ENCODE measurements at regions not wholly inside any gene's neighbourhood (a gene's known extent, or its start where the extent isn't known, plus 50 kb on each side); places are given as distances from the start of the nearest gene placed in this dataset.

DNA sequence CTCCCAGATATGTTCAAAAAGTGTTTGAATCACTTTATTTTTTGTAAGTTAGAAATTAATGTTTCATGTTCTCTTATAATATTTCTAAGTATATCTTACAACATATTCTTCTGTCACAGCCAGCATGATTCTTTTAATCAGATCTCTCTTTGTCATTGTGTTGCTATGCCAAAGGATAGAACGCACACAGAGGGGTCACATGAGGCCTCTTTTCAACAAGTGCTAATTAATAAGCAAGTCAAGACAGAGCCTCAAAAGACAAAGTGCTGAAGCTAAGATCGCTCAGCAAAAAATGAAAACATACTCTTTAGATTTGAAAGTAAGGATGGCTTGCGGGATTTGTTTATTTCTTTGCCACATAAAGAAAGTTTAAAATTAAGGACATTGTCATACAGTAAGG lies 508.8 kb upstream of the PTCHD4 start:
- Histone ChIP-seq H3K4me1 (ENCODE audit: insufficient read depth, low read length) (peaks cover 5% of the 10 kb centered on the region; the same call in 1 of the 2 replicates), H3K4me2 (ENCODE audit: low read length) (no peak overlapping the region), H3K27ac (ENCODE audit: low read length) (no peak overlapping the region), H3K36me3 (ENCODE audit: low read depth, low read length) (no peaks in the 10 kb centered on the region), H4K20me1 (ENCODE audit: low read length) (no peaks in the 10 kb centered on the region), H3K79me2 (ENCODE audit: low read length) (no peaks in the 10 kb centered on the region), H2AFZ (ENCODE audit: low read length) (no peak overlapping the region), H3K4me3 (ENCODE audit: low read length) (no peak overlapping the region), H3F3A (ENCODE audit: low read length, unreplicated experiment) (no peaks in the 10 kb centered on the region), H3K9ac (ENCODE audit: low read length) (no peak overlapping the region), H3K9me3 (ENCODE audit: low read length) (no peaks in the 10 kb centered on the region), H3K9me2 (replicated peaks; ENCODE audit: low read length) (no peaks in the 10 kb centered on the region), H3K27me3 (ENCODE audit: low read length) (no peaks in the 10 kb centered on the region)
- TF ChIP-seq EZH2 (IDR thresholded peaks at IDR 0.05; ENCODE audit: low read length, unreplicated experiment) (no peak), EZH2phosphoT487 (IDR thresholded peaks at IDR 0.05; ENCODE audit: borderline replicate concordance, low read length) (no peak)
- TF ChIP-seq, protein P1, sequence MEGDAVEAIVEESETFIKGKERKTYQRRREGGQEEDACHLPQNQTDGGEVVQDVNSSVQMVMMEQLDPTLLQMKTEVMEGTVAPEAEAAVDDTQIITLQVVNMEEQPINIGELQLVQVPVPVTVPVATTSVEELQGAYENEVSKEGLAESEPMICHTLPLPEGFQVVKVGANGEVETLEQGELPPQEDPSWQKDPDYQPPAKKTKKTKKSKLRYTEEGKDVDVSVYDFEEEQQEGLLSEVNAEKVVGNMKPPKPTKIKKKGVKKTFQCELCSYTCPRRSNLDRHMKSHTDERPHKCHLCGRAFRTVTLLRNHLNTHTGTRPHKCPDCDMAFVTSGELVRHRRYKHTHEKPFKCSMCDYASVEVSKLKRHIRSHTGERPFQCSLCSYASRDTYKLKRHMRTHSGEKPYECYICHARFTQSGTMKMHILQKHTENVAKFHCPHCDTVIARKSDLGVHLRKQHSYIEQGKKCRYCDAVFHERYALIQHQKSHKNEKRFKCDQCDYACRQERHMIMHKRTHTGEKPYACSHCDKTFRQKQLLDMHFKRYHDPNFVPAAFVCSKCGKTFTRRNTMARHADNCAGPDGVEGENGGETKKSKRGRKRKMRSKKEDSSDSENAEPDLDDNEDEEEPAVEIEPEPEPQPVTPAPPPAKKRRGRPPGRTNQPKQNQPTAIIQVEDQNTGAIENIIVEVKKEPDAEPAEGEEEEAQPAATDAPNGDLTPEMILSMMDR (conservative IDR thresholded peaks at IDR 0.05; ENCODE audit: low read depth, low read length), result no peak
- ChIA-PET POLR2A (ENCODE audit: unreplicated experiment) (no interaction called here), CTCF (no interaction called here)
- no peak for DNase-seq
- intact Hi-C loops (cut with micrococcal nuclease), result loop anchor here (10.0 kb wide), 3 partner anchors 135 to 835 kb away; partner anchors contain the start of gene OPN5
- ATAC-seq, result no peak
- no TSS peak for BruUV-seq (replicated peaks)

- peak; percentile 66 for ATAC-seq
- no TSS peak for BruUV-seq (replicated peaks)
- no peaks in the 10 kb centered on the region for H4K20me1 ChIP-seq (ENCODE audit: low read length)
- ChIA-PET POLR2A (ENCODE audit: unreplicated experiment) (interaction anchor here (0.7 kb wide), 1 partner anchor 132 kb away, joined by 13 read pairs; no protein-coding TSS in a partner anchor), CTCF (no interaction called here)
- peak; percentile 56 for DNase-seq
- no peaks in the 10 kb centered on the region for H3F3A ChIP-seq (ENCODE audit: low read length, unreplicated experiment)
- H3K9me2 ChIP-seq (replicated peaks; ENCODE audit: low read length), result no peaks in the 10 kb centered on the region
- H3K27me3 ChIP-seq (ENCODE audit: low read length), result no peaks in the 10 kb centered on the region
- no peaks in the 10 kb centered on the region for H3K9me3 ChIP-seq (ENCODE audit: low read length)
- no peaks in the 10 kb centered on the region for H3K36me3 ChIP-seq (ENCODE audit: low read depth, low read length)
- H3K4me1 ChIP-seq (ENCODE audit: insufficient read depth, low read length), result peaks cover 15% of the 10 kb centered on the region
- H3K9ac ChIP-seq (ENCODE audit: low read length), result no peak overlapping the region
- no peak overlapping the region for H3K4me2 ChIP-seq (ENCODE audit: low read length)
- no peak overlapping the region for H3K27ac ChIP-seq (ENCODE audit: low read length)
- TF ChIP-seq EZH2phosphoT487 (IDR thresholded peaks at IDR 0.05; ENCODE audit: borderline replicate concordance, low read length), result no peak
- TF ChIP-seq, protein P1 (conservative IDR thresholded peaks at IDR 0.05; ENCODE audit: low read depth, low read length), result no peak
- H3K79me2 ChIP-seq (ENCODE audit: low read length), result no peaks in the 10 kb centered on the region
- intact Hi-C loops (cut with micrococcal nuclease), result loop anchor here (10.0 kb wide), 2 partner anchors 140 to 830 kb away; partner anchors contain the start of gene OPN5
- H3K4me3 ChIP-seq (ENCODE audit: low read length), result no peak overlapping the region
- H2AFZ ChIP-seq (ENCODE audit: low read length), result no peak overlapping the region
Measured at GRCh38 chr6:48615041-48615440, 504.0 kb upstream of the PTCHD4 start.

- no TSS peak for BruUV-seq (replicated peaks)
- no peak for TF ChIP-seq EZH2phosphoT487 (IDR thresholded peaks at IDR 0.05; ENCODE audit: borderline replicate concordance, low read length)
- no peak for TF ChIP-seq EZH2 (IDR thresholded peaks at IDR 0.05; ENCODE audit: low read length, unreplicated experiment)
- TF ChIP-seq, protein P1 (conservative IDR thresholded peaks at IDR 0.05; ENCODE audit: low read depth, low read length), result no peak
- POLR2A ChIA-PET (ENCODE audit: unreplicated experiment), result interaction anchor here (0.7 kb wide), 1 partner anchor 133 kb away, joined by 13 read pairs; no protein-coding TSS in a partner anchor
- Histone ChIP-seq H3K79me2 (ENCODE audit: low read length) (no peaks in the 10 kb centered on the region), H3K9me3 (ENCODE audit: low read length) (no peaks in the 10 kb centered on the region), H4K20me1 (ENCODE audit: low read length) (no peaks in the 10 kb centered on the region), H3K4me3 (ENCODE audit: low read length) (no peak overlapping the region), H3K4me1 (ENCODE audit: insufficient read depth, low read length) (peaks cover 15% of the 10 kb centered on the region), H3K4me2 (ENCODE audit: low read length) (no peak overlapping the region), H3K9ac (ENCODE audit: low read length) (no peak overlapping the region), H3F3A (ENCODE audit: low read length, unreplicated experiment) (no peaks in the 10 kb centered on the region), H3K9me2 (replicated peaks; ENCODE audit: low read length) (no peaks in the 10 kb centered on the region), H2AFZ (ENCODE audit: low read length) (no peak overlapping the region), H3K27ac (ENCODE audit: low read length) (no peak overlapping the region), H3K36me3 (ENCODE audit: low read depth, low read length) (no peaks in the 10 kb centered on the region), H3K27me3 (ENCODE audit: low read length) (no peaks in the 10 kb centered on the region)
- no peak for DNase-seq
- CTCF ChIA-PET, result no interaction called here
- ATAC-seq, result no peak
- intact Hi-C loops (cut with micrococcal nuclease), result loop anchor here (10.0 kb wide), 2 partner anchors 140 to 830 kb away; partner anchors contain the start of gene OPN5
Measured at GRCh38 chr6:48614326-48614725, 503.3 kb upstream of the PTCHD4 start.

Measured in PC-3 (cell line).